Activated T-cell treated with anti-CD3 and anti-CD28 coated beads for 48 hours (primary cell): ENCODE measurements at regions not wholly inside any gene's neighbourhood (a gene's known extent, or its start where the extent isn't known, plus 50 kb on each side); places are given as distances from the start of the nearest gene placed in this dataset.

Experiments
- DNase-seq: peaks from one replicate; pipeline ENCODE4 v3.0.0-alpha.2; 2020; ENCODE audit warnings: low read depth

DNA sequence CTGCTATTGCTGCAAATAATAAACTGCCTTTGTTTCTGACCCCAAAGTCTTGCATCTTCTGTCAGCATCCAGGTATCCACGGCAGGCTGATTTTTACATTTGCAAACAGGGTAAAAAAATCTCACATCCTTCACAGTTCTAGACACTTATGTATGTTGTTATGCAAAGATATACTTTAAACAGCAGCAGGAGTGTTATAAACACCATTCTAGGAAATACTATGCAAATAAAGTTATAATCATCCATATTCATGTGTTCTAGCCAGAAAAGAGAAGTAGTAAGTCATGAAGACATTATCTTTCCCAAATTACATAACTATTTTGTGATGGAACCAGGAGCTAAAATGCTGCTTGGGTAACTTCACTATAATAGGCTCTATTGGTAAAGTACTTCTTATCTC is 534.2 kb downstream of the LTN1 start:
- no peak for DNase-seq

DNA sequence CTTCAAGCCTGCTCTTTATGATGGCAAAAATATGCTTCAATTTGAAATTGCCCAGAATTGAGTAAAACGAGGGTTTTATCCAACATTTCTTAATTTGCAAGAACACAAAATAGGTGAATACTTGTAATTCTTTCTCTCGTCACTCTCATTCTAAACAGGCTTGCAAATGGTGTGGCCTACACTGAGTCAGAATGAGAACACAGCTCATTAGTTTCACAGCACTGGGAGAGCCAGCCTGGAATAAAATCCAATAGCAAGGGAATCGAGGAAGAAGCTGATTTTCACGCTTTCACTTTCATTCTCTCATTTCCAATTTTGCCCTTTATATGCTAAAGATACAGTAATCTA is 537.5 kb downstream of the LTN1 start:
- no peak for DNase-seq

DNA sequence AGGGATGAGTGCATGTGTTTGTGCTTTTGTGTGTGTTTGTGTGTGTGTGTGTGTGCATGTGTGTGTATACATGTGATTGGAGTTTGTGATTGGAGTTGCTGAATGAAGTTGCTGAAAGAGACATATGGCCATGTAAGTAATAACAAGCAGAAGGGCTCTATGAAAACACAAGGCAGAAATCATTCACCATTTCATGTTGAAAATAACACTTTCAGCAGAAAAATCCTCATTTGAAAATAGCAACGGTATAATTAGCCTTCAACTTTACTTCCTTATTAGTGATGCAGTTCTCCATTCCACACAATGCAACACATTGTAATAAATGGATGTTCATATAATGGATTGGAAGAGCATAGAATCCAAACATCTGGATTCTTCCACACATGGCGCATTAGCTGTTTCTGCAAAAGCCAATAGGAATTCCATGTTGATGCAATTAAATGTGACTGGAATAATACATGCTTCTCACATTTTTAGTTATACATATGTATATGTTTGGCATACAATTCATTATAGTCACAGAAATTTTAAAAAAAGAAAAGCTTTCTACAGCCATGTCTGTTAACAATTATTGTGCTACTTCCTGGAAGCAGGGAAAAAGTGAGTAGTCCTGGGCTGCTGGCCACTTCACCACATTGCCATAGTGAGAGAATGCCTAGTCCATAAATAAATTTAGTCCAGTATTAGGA is 538.0 kb downstream of the LTN1 start:
- no peak for DNase-seq

DNA sequence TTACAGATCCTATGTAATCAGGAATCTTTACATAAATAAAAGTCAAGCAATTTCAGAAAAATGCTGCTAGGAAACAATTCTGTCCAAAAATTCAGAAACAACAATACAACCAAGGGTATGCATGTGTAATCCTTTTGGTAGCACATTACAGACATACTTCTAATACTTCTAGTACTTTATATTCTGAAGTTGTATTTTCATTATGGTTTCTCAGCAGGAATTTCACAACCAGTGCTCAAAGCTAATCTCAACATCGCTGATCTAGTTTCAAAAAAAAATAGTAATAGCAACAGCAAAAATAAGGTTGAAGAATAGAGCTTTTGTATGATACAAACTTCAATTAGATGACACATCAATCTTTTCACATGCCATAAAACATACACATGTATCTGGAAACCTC is 545.2 kb downstream of the LTN1 start:
- no peak for DNase-seq

DNA sequence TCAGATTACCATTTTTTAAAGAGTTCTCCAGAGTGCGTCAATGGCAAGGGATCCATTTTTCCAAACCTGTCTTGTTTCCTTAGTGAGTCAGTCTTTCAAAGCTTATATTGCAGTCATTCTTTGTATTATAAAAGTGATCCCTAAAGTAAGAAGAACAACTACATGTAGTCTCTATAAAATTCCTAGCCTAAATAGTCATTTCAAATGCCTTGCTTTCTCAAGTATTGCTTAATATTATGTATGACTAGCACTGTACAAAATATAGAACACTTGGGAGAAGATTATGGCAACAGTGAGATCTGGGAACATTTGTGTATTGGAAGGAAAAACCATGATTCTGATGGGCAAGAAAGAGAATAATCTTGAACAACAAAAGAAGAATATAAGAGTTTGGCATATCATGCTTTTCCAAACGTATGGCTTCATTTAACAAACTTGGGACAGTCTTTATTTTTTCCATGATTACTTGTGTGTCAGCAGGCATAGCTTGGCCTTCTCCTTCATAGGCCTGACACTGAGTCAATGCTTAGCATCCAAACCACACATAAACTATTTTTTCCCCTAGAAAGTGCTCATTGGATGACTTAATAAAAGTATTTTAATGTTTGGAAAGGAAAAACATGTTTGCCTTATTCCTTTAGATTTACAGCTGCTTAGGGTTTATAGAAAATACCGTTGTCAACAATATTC is 547.4 kb downstream of the LTN1 start:
- no peak for DNase-seq

DNA sequence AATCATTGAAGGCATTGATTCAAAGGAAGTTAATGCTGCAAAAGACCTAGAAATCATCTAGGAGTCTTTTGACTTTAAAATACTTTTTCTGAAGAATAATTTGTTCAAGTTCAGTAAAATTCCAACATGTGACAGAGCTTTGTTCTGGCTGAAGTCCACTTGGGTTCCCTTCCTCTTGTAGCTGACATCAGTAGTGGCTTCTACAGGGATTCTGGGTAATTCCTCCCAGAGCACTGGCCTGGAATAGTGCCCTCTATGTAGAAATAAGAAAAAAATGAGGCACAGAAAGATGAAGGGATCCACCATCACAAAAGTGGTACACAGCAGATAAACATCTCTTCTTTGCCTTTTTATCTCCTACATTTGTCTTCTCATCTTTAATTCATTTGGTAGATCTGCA is 548.1 kb downstream of the LTN1 start:
- DNase-seq, result no peak

DNA sequence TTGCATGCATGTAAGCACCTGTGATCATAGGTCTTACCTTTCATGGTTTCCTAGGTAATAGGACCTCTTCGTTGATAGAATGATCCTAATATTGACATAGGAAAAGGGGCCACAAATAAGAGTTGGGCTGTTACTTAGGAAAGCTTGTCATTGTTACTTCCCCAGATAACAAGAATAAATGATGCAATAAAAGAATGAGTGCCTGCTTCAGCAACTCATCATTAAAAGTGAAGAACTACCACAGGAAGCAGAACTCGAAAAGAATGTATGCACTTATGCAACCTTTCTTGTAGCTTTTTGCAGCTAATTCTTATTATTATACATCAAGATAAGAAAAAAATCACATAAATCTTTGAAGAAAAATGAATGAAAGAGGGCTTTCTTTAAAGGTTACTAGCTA is 548.6 kb downstream of the LTN1 start:
- no peak for DNase-seq

DNA sequence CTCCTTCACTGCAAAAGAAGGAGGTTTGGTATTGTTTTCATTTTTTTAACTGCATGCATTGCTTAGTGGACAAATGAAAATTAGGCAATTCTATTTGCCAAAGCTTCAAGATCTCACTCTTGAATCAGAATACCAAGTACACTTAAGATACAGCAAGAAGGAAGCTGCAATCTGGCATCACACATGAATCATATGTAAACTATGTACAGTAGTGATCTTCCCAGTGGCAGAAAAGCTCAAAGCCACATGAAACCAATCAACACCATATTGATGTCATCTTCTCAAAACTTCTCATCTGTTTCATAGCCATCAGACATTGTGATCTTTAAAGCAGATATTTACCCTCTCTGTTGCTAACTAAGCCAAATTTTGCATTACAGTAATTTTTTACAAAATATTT is 550.1 kb downstream of the LTN1 start:
- DNase-seq, result no peak

DNA sequence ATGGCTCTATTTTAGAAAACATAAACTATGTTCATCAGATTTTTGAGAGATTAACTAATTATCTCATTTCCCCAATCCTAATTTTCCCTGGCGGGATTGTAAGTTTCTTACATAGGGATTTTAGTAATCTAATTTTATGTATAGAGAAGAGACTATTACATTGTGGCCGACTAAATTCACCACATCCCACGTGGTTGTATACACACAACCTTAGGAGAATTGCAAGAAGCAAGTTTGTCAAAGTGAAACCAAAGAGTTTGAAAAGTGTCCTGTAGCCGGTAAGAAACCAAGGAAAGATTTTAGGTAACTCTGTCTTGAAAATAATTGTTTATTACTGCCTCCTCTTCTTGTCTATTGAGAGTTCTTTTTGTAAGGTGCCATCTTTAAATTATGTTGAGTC is 550.6 kb downstream of the LTN1 start:
- no peak for DNase-seq

DNA sequence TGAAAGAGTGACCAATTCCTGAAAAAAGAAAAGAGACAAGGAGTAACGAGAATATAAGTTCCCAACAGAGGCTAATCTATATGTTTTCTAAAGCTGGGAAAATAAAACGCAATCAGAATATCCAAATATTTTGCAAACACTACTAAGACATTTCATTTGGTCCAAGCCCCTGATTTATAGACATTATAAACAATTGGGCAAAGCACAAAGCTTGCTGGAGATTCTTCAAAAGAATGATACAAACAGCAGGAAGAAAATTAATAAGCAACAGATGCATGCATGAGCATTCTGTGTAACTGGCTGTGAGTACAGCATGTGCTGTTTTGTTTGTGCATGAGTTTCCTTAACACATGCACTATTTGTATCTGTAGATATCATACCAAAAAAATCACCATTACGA is 552.9 kb downstream of the LTN1 start:
- no peak for DNase-seq

DNA sequence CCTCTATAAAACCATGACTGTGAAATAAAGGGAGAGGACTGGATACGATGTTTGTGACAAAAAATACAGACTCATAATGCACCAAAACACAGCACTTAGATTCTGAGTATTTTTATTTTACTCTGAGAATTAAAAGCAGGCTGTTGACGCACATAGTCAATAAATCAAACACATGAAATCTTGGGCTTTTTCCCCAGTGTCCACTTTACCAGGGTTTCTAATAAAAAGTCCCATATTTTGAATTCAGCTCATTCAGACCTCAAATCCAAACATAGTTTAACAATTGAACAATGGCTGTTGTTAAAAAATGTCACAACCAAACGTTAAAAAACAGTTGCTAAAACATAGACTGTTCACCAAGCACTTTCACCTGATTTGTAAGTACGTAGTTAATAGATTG is 553.4 kb downstream of the LTN1 start:
- no peak for DNase-seq

DNA sequence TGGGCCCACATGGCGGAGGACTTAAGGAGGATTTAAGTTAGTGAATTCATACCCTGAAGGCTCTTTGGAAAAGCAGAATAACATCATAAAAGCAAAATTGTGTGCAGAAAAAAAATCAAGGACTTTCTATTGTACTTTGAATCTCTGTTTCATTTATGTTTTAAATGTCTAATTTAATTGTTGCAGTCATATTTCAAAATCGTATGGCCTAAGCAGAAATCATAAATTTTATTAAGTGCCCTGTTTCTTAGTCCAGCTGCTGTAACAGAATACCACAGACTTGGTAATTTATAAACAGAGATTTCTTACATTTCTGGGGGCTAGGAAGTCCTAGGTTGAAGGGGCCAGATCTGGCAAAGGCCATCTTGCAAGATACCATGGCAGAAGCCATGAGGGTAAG is 555.6 kb downstream of the LTN1 start:
- DNase-seq, result no peak

DNA sequence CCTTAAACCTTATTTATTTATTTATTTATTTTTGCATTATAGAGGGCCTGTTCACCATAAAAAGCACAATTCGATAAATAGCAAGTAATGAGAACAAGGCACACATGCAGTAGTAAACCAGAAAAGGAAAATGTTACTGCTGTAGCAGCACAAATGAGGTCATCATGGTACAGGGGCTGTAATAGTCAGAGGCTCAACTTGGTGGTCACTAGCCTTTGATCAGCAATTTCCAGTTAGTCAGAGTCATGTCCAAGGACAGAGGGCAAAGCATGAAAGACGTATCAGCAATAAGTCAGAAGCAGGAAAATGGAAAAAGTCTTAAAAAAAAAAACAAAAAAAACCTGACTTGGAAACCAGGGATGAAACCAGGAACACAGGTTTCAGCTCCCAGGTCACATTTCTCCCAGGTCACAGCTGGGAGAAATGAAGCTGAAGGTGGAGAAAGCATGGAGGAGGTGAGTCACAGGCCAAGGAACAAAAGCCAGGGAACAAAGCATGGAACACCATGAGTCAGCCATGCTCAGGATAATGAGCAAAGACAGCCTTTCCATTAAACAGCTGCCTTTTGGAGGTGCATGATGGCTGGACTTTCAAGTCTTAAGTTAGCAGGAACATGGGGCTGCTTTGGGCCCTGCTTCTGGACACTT is 556.3 kb downstream of the LTN1 start:
- DNase-seq, result no peak

DNA sequence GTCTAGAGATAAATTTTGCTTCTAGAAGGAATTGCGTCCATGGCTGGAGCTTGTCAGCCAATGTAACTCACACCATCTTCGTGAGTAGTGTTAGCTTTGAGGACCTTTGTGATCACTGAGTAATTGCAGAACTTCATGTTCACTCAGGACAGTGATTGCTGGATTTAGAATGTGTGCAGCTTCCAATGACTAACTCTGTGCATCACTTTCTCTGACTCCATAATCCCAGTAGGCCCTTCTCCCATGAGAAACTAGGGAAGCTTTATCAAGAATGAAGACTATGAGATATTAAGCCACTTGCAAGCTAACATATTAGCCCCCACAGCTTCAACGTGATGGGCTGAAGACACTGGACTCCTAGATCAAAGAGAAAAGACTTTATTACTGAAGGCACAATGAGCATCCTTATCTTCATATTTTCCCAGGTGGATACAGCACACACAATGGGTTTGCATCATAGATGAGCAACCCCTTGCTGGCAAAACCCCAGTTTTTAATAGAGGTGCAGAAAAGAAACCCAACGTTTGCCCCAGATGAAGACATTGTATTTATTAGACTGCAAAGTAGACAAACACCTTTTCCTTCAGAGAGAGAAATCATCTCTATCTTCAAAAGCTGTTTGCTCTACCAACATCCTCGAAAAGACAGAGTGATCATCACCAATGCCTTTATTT is 561.0 kb downstream of the LTN1 start:
- no peak for DNase-seq

DNA sequence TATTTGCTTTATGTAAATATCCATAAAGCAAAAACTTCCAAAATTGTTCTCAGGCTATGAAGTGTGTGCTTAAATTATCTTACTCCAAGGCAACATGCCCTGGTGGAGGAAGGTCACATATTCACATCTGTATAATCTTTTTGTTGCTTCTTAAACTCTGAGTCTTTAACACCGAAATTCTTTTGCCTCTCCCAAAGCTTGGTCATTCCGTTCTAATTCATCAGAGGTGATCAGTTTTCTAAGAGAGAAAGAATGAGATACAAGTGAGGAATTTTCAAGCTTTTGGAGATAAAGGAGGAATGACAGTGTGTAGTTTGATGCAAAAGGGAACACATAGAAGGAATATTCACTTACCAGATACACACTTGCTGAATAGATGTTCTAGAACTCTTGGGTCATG is 561.7 kb downstream of the LTN1 start:
- DNase-seq, result no peak

DNA sequence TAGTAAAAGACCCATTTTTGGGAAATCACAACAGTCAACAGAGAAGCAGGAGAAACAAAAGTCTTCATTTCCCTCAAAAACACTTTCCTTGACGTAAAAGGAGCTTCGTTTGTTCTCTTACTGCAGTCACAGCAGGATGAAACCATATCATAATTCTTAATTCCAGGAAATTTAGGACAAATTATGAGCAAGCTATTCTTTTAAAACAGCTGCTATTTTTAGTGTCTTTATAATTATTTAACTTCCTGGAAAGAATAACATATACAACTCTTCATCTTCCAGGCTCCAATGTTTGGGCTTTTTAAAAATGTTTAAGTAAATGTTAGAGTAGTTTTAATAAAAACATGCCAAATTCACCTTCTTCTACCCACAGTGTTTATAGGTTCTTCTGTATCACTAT is 563.5 kb downstream of the LTN1 start:
- no peak for DNase-seq

DNA sequence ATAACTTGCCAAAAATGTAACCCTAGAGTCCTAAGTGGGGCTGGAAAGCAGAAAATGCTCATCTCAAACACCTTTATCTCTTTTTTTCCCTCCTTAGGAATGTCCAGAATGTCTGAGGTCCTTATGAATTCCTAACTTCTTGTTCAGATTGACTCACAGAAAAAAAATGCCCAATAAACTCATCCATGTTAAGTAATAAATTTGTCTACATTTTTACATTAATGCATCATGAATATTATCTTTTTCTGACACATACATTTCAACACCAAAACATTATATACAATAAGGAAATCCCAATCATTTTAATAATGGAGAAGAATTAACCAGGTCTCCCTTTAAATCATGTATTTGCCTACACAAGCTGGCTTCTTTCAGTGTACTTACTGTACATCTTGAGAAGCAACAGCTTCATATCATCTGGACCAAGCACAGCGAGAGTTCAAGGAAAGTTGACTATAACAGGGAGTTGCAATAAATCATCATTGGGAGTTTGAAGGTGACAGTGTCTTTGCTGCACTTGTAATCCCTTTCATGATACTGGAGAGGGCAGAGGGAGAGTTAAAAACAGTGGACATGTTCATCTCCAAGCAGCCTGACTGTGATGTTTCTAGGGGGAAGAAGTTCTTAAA is 565.2 kb downstream of the LTN1 start:
- DNase-seq, result no peak

DNA sequence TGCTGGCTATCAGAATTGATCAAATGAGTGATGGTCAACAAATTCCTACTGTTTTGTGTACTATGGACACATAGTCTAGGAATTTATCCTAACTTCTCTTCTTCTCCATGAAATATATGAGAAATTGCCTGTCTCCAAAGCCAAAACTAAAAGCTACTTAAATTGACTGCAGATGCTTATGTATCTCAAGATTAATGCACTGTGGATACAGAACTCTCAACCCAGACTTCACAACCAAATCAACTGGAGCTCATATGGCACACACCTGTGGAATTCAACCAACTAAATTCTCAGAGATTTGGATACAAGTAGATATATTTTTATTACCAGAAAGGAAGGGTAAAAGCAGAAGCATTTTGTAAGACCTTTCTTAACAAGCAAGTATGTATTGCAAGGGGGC is 566.1 kb downstream of the LTN1 start:
- no peak for DNase-seq

DNA sequence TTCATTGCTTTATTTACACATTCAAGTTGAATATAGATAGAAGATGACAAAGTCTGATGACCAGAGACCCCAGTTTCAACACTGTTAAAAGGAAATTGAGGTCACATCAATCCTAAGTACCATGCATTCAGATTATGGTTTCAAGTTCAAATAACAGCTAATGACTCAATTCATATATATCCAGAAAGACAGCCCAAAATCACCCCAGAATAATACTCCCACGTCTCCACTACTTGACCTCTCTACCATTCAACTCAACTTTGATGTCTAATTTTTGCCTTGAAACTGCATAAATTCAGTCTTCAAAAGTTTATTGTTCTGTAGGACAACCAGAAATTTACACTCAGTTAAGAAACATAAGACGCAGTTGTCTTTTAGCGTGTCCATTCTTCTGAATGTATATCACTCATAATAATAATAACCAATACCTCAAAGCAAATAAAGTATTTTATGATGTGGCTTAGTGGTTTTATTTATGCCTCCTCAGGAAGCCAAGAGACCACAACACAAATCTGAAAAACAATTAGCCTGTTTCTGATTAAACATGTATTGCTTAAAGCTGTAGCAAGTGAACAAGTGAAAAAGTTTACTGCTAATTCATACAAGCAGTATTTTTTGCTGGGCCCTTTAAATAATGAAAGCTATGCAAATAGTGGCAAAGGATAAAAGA is 569.0 kb downstream of the LTN1 start:
- DNase-seq, result no peak

DNA sequence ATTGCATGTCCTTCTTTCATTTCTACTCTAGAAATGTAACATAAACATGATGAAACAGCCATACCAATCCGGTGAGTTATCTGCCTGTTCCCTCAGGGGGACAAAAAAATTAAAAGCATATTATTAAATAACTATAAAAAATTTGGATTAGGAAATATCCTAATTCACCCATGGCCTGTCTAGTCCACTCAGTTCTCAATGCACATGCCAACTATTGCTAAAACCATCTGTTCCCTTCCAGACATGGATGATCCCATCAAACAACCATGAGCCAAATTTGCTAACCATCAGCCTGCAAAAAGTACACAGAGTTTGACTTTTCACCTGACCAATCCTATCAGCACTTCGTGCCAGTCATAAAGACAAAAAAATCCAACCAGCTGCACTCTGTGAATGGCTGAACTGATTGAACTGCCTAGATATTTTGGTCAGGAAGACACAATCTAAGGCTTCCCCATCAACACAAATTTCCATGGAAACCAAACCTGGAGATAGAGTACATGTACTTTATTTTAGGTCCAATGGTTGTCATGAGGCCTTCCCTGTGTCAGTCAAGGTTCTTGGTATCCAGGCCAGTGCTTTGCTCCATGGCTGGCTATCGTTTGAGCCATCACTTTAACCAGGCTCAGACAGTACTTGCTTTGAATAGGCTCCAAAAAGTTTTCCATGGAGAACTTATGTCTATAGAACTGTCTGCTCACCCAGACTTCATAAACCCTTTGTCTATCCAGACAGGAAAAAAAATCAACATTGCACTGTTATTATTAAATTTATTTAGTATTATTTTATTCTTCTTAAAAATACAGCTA is 570.8 kb downstream of the LTN1 start:
- DNase-seq, result no peak

DNA sequence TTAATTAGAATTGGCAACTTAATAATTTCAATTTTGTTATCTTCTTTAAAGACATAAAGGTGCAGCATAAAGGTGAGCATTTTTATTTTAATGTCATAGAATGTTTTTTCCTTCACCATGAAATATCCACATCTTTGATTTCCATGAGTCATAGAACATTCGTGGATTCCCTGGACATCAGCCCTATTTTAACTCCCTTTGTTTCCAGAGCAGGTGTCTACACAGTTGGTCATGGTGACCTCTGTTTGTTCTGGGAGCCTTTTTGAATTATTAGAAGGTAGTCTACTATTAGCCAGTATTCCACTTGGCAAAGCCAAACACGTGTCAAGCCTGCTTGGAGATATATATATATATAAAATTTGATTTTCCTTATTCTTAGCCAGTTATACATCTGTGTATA is 572.9 kb downstream of the LTN1 start:
- DNase-seq, result no peak
